Right atrium auricular region (tissue), 2 donors: ENCODE measurements at regions not wholly inside any gene's neighbourhood (a gene's known extent, or its start where the extent isn't known, plus 50 kb on each side); places are given as distances from the start of the nearest gene placed in this dataset.
"Not testable (repeated sequence)": the region's sequence is repeated elsewhere in the genome, so short reads cannot be mapped to it uniquely, and the experiment has no call there.

Experiments
- DNase-seq: peaks from one replicate; pipeline ENCODE4 v3.0.0-alpha.2; 2019; ENCODE audit warnings: low spot score
- H3K27ac ChIP-seq, 2 donors: fragments of 200-600 bp; sonication (generic); 1 replicate in 1 of 2; 2 replicates in 1 of 2; pipeline ENCODE4 v1.5.1; 2016 to 2019
- H3K27me3 ChIP-seq, 2 donors: fragments of 200-600 bp; sonication (generic); one replicate each; pipeline versions ENCODE4 v1.5.1 to v1.6.0; 2017 to 2019
- H3K36me3 ChIP-seq: fragments of 200-600 bp; sonication (generic); one replicate; pipeline ENCODE4 v1.5.1; 2016
- H3K4me1 ChIP-seq, 2 donors: fragments of 200-600 bp; sonication (generic); one replicate each; pipeline versions ENCODE4 v1.5.1 to v1.6.0; 2017 to 2019
- H3K4me3 ChIP-seq, 2 donors: fragments of 200-600 bp; sonication (generic); 1 replicate in 1 of 2; 2 replicates in 1 of 2; pipeline ENCODE4 v1.5.1; 2017 to 2019; ENCODE audit warnings: mild to moderate bottlenecking in 1 of 2, moderate library complexity in 1 of 2
- H3K9me3 ChIP-seq, 2 donors: fragments of 200-600 bp; sonication (generic); one replicate each; pipeline ENCODE4 v1.5.1; 2019
- CTCF ChIP-seq, 2 donors: fragments of 200-600 bp; sonication (generic); IDR thresholded peaks; one replicate each; pipeline ENCODE4 v1.5.1; 2019; ENCODE audit warnings: antibody characterized with exemption in 2 of 2

GRCh38 chr1:194870860-194871259 is 1684.4 kb upstream of the B3GALT2 start:
- Histone ChIP-seq H3K4me3 (no peak overlapping the region), H3K27me3 (no peaks in the 10 kb centered on the region), H3K9me3 (no peaks in the 10 kb centered on the region), H3K4me1 (no peaks in the 10 kb centered on the region), H3K27ac (no peak overlapping the region), H3K36me3 (no peaks in the 10 kb centered on the region)
- DNase-seq: no peak
- TF ChIP-seq CTCF (IDR thresholded peaks at IDR 0.05): no peak

- Histone ChIP-seq H3K4me3 (no peak overlapping the region), H3K9me3 (no peaks in the 10 kb centered on the region), H3K27ac (no peak overlapping the region), H3K36me3 (no peaks in the 10 kb centered on the region), H3K4me1 (no peaks in the 10 kb centered on the region), H3K27me3 (no peaks in the 10 kb centered on the region)
- no peak for DNase-seq
- TF ChIP-seq CTCF (IDR thresholded peaks at IDR 0.05): no peak
Measured at GRCh38 chr1:194866153-194866552, 1679.7 kb upstream of the B3GALT2 start.

GRCh38 chr1:194865383-194865782 is 1679.0 kb upstream of the B3GALT2 start:
- Histone ChIP-seq H3K9me3 (no peaks in the 10 kb centered on the region), H3K4me1 (no peaks in the 10 kb centered on the region), H3K4me3 (no peak overlapping the region), H3K27ac (no peak overlapping the region), H3K36me3 (no peaks in the 10 kb centered on the region), H3K27me3 (no peaks in the 10 kb centered on the region)
- TF ChIP-seq CTCF (IDR thresholded peaks at IDR 0.05): no peak
- no peak for DNase-seq

GRCh38 chr1:194862129-194862528 is 1675.7 kb upstream of the B3GALT2 start:
- no peaks in the 10 kb centered on the region for H3K9me3 ChIP-seq
- no peaks in the 10 kb centered on the region for H3K27me3 ChIP-seq
- H3K4me3 ChIP-seq: no peak overlapping the region
- H3K4me1 ChIP-seq: no peaks in the 10 kb centered on the region
- H3K27ac ChIP-seq: no peak overlapping the region
- no peak for TF ChIP-seq CTCF (IDR thresholded peaks at IDR 0.05)
- no peaks in the 10 kb centered on the region for H3K36me3 ChIP-seq
- DNase-seq: no peak

- DNase-seq: no peak
- no peaks in the 10 kb centered on the region for H3K9me3 ChIP-seq
- H3K4me3 ChIP-seq: no peak overlapping the region
- no peaks in the 10 kb centered on the region for H3K4me1 ChIP-seq
- H3K27ac ChIP-seq: no peak overlapping the region
- no peaks in the 10 kb centered on the region for H3K36me3 ChIP-seq
- TF ChIP-seq CTCF (IDR thresholded peaks at IDR 0.05): no peak
- H3K27me3 ChIP-seq: no peaks in the 10 kb centered on the region
Measured at GRCh38 chr1:194860248-194861201, 1674.1 kb upstream of the B3GALT2 start.

GRCh38 chr1:194859481-194860154 is 1673.2 kb upstream of the B3GALT2 start:
- not testable (repeated sequence) for H3K4me1 ChIP-seq, H3K9me3 ChIP-seq, H3K36me3 ChIP-seq, H3K27me3 ChIP-seq, H3K27ac ChIP-seq, H3K4me3 ChIP-seq, DNase-seq

- H3K27me3 ChIP-seq, H3K4me1 ChIP-seq, H3K4me3 ChIP-seq, DNase-seq, H3K27ac ChIP-seq, H3K9me3 ChIP-seq, H3K36me3 ChIP-seq: not testable (repeated sequence)
Measured at GRCh38 chr1:194858811-194859480, 1672.5 kb upstream of the B3GALT2 start.
